Stimulated activated CD4-positive, alpha-beta T cell treated with anti-CD3 and anti-CD28 coated beads, Interleukin-2, amount 100 ng/mL, for 24 hours (primary cell): ENCODE measurements at regions not wholly inside any gene's neighbourhood (a gene's known extent, or its start where the extent isn't known, plus 50 kb on each side); places are given as distances from the start of the nearest gene placed in this dataset.

ENCODE experiments used
- DNase-seq, 2 donors: peaks; one replicate each; pipeline ENCODE4 v3.0.0-alpha.2; 2020

GRCh38 chr15:38186507-38186906 lies 66.1 kb upstream of the SPRED1 start:
- DNase-seq = no peak

- DNase-seq = no peak
Measured at GRCh38 chr15:38187630-38188313, 64.9 kb upstream of the SPRED1 start.

- DNase-seq = no peak
Measured at GRCh38 chr15:38189671-38190295, 62.9 kb upstream of the SPRED1 start.

DNA sequence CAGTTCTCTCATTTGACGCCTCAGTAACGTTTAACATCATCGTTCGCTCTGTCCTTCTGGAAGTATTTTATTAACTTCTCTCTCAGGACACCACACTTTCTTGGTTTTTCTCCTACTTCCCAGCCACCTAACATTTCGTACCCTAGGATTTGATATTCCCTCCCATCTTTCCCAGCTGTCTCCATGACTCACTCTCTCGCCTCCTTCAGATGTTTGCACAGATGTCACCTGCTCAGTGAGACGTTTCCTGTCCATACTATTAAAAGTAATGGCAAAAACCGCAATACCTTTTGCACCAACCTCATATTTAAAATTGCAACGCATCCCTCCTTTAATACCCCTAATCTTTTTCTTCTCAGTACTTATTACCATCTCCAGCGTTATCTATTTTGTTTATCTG lies 62.1 kb upstream of the SPRED1 start:
- no peak for DNase-seq

GRCh38 chr15:38192496-38192895 lies 60.1 kb upstream of the SPRED1 start:
- no peak for DNase-seq

GRCh38 chr15:38193496-38193895 lies 59.1 kb upstream of the SPRED1 start:
- DNase-seq = no peak

- DNase-seq = no peak
Measured at GRCh38 chr15:38195191-38195901, 57.3 kb upstream of the SPRED1 start.

GRCh38 chr15:38196076-38196475 lies 56.6 kb upstream of the SPRED1 start:
- DNase-seq = no peak

DNA sequence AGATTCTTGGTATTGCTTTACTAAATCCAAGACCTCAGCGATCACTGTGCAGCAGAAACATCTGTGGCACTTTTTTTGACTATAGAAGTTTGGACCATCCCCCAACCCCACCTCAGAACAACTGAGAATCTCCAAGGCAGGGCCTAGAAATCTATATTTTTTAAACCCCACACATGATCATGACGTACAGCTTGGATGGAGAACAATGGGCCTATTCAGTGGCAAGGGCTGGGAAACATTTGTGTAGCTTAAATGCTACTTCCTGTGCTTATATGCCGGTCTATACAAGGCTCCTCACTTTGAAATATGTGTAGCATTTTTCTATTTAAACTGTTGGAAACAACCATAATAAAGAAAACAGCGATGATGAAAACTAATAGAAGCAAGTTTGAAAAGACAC lies 55.1 kb upstream of the SPRED1 start:
- no peak for DNase-seq

DNA sequence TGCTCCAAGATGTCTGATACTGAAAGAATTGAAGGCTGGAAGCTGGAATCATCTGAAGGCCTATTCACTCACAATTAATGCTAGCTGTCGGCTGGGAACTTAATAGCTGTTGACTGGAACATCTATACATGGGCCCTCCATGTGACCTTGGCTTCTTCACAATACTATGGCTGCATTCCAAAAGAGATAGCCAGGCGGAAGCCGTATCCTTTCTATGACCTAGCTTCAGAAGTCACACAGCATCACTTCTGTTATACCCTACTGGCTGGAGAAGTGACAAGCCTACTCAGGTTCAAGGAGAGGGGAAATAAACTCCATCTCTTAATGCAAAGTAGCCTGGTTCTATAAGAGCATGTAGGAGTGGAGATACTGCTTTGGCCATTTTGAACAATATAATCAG lies 50.9 kb upstream of the SPRED1 start:
- no peak for DNase-seq

DNA sequence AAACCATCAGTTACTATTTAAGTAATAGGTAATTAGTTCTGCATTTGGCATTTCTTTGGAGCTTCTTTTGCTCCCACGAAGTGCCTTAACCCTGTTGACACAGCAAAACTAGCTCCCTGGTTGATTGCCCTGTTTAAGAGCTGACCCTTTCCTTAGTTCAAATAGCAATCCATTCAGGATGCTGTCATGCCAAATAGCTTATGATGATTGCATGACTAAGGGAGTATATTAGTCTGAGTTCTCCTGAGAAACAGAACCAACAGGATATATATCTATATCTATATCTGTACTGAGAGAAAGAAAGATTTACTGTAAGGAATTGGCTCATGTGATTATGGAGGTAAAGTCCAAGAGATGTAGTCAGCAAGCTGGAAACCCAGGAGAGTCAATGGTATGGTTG lies 50.3 kb upstream of the SPRED1 start:
- DNase-seq = no peak
